ENCODE measurements at regions not wholly inside any gene's neighbourhood (a gene's known extent, or its start where the extent isn't known, plus 50 kb on each side); places are given as distances from the start of the nearest gene placed in this dataset.

DNA sequence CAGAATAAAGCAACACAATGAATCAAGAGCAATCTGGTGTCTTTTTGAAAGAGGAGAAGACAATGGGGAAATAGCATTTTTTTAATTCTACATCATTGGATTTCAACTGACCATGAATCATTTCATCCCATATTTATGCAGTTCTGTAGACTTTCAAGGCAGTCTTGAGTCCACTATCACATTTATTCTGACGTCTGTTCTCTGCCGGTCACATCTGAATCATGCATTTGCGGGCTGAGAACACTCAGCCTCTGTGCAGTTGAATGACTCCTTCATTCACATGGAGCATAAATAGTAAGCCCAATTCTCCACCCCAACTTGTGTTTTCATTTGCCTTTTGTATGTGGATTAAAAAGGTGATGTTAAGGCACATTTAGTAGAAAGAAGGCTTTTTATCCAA, 128.2 kb downstream of the AKAIN1 start:
- TF ChIP-seq, protein P1, sequence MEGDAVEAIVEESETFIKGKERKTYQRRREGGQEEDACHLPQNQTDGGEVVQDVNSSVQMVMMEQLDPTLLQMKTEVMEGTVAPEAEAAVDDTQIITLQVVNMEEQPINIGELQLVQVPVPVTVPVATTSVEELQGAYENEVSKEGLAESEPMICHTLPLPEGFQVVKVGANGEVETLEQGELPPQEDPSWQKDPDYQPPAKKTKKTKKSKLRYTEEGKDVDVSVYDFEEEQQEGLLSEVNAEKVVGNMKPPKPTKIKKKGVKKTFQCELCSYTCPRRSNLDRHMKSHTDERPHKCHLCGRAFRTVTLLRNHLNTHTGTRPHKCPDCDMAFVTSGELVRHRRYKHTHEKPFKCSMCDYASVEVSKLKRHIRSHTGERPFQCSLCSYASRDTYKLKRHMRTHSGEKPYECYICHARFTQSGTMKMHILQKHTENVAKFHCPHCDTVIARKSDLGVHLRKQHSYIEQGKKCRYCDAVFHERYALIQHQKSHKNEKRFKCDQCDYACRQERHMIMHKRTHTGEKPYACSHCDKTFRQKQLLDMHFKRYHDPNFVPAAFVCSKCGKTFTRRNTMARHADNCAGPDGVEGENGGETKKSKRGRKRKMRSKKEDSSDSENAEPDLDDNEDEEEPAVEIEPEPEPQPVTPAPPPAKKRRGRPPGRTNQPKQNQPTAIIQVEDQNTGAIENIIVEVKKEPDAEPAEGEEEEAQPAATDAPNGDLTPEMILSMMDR (IDR thresholded peaks at IDR 0.05) = no peak
- TF ChIP-seq POLR2AphosphoS5 (IDR thresholded peaks at IDR 0.05) = no peak
- no peak for TF ChIP-seq POLR2A (IDR thresholded peaks at IDR 0.05)
- TF ChIP-seq EP300 (IDR thresholded peaks at IDR 0.05) = no peak
